ENCODE measurements at regions not wholly inside any gene's neighbourhood (a gene's known extent, or its start where the extent isn't known, plus 50 kb on each side); places are given as distances from the start of the nearest gene placed in this dataset.
A peak's percentile ranks its signal among the peaks of the same experiment; 100 is the strongest.
"Not testable (repeated sequence)": the region's sequence is repeated elsewhere in the genome, so short reads cannot be mapped to it uniquely, and the experiment has no call there.

- DNase-seq, result no peak
- ATAC-seq (ENCODE audit: poor library complexity), result no peak
- intact Hi-C loops (cut with DNase I), result no loop called here
These were observed 132.3 kb downstream of the CSNK2A3 start for GRCh38 chr11:11220786-11221185.

GRCh38 chr11:11218629-11218986 lies 134.4 kb downstream of the CSNK2A3 start:
- intact Hi-C loops (cut with DNase I), result no loop called here
- DNase-seq (peak; percentile 81), ATAC-seq (ENCODE audit: poor library complexity) (peak; percentile 84)

- no peak for DNase-seq
- intact Hi-C loops (cut with DNase I), result no loop called here
- peak; percentile 26 for ATAC-seq (ENCODE audit: poor library complexity)
These were observed 135.0 kb downstream of the CSNK2A3 start for GRCh38 chr11:11217929-11218628.

- no peak for ATAC-seq (ENCODE audit: poor library complexity)
- intact Hi-C loops (cut with DNase I), result no loop called here
- no peak for DNase-seq
These were observed 135.6 kb downstream of the CSNK2A3 start for GRCh38 chr11:11217289-11217928.

- ATAC-seq (ENCODE audit: poor library complexity), result no peak
- intact Hi-C loops (cut with DNase I), result no loop called here
- no peak for DNase-seq
These were observed 137.1 kb downstream of the CSNK2A3 start for GRCh38 chr11:11215944-11216343.

GRCh38 chr11:11215058-11215815 lies 137.8 kb downstream of the CSNK2A3 start:
- intact Hi-C loops (cut with DNase I), result no loop called here
- DNase-seq (no peak), ATAC-seq (ENCODE audit: poor library complexity) (no peak)

GRCh38 chr11:11213117-11213516 lies 139.9 kb downstream of the CSNK2A3 start:
- ATAC-seq (ENCODE audit: poor library complexity) (peak; percentile 39), DNase-seq (no peak)
- intact Hi-C loops (cut with DNase I), result no loop called here

GRCh38 chr11:11211888-11212287 lies 141.2 kb downstream of the CSNK2A3 start:
- intact Hi-C loops (cut with DNase I), result no loop called here
- ATAC-seq (ENCODE audit: poor library complexity), result no peak
- DNase-seq, result no peak

- intact Hi-C loops (cut with DNase I), result no loop called here
- ATAC-seq (ENCODE audit: poor library complexity), result peak; percentile 56
- peak; percentile 54 for DNase-seq
These were observed 141.9 kb downstream of the CSNK2A3 start for GRCh38 chr11:11211186-11211585.

- DNase-seq (no peak), ATAC-seq (ENCODE audit: poor library complexity) (no peak)
- intact Hi-C loops (cut with DNase I), result no loop called here
These were observed 142.6 kb downstream of the CSNK2A3 start for GRCh38 chr11:11210446-11210845.

GRCh38 chr11:11209967-11210366 lies 143.1 kb downstream of the CSNK2A3 start:
- intact Hi-C loops (cut with DNase I), result no loop called here
- DNase-seq, result no peak
- no peak for ATAC-seq (ENCODE audit: poor library complexity)

GRCh38 chr11:11208994-11209393 lies 144.1 kb downstream of the CSNK2A3 start:
- ATAC-seq (ENCODE audit: poor library complexity) (no peak), DNase-seq (no peak)
- intact Hi-C loops (cut with DNase I), result no loop called here

GRCh38 chr11:11207428-11207827 lies 145.6 kb downstream of the CSNK2A3 start:
- ATAC-seq (ENCODE audit: poor library complexity) (no peak), DNase-seq (no peak)
- intact Hi-C loops (cut with DNase I), result no loop called here

- intact Hi-C loops (cut with DNase I), result no loop called here
- no peak for ATAC-seq (ENCODE audit: poor library complexity)
These were observed 146.6 kb downstream of the CSNK2A3 start for GRCh38 chr11:11206484-11206883.

GRCh38 chr11:11202885-11203284 lies 150.2 kb downstream of the CSNK2A3 start:
- DNase-seq, result no peak
- no peak for ATAC-seq (ENCODE audit: poor library complexity)
- intact Hi-C loops (cut with DNase I), result no loop called here

More at GRCh38 chr11:11206484-11206883, 146.6 kb downstream of the CSNK2A3 start:
- no peak for DNase-seq

- DNase-seq; ATAC-seq (ENCODE audit: poor library complexity); intact Hi-C loops (cut with DNase I): not testable (repeated sequence)
These were observed 151.7 kb downstream of the CSNK2A3 start for GRCh38 chr11:11201302-11201701.

GRCh38 chr11:11192541-11192940 lies 160.5 kb downstream of the CSNK2A3 start:
- DNase-seq (no peak), ATAC-seq (ENCODE audit: poor library complexity) (no peak)
- intact Hi-C loops (cut with DNase I), result no loop called here

- intact Hi-C loops (cut with DNase I), result no loop called here
- no peak for DNase-seq
- no peak for ATAC-seq (ENCODE audit: poor library complexity)
These were observed 163.5 kb downstream of the CSNK2A3 start for GRCh38 chr11:11189506-11189905.

- intact Hi-C loops (cut with DNase I), result no loop called here
- ATAC-seq (ENCODE audit: poor library complexity) (no peak), DNase-seq (no peak)
These were observed 166.8 kb downstream of the CSNK2A3 start for GRCh38 chr11:11186249-11186648.

GRCh38 chr11:11182261-11182660 lies 170.8 kb downstream of the CSNK2A3 start:
- ATAC-seq (ENCODE audit: poor library complexity) (no peak), DNase-seq (no peak)
- intact Hi-C loops (cut with DNase I), result no loop called here

Measured in Right ventricle myocardium superior (tissue), 1 donor.